Fibroblast of the conjunctiva (primary cell): ENCODE measurements at regions not wholly inside any gene's neighbourhood (a gene's known extent, or its start where the extent isn't known, plus 50 kb on each side); places are given as distances from the start of the nearest gene placed in this dataset.

Source experiments
- DNase-seq: peaks from one replicate; pipeline ENCODE4 v3.0.0-alpha.2; 2010; ENCODE audit warnings: low read depth

GRCh38 chr16:9689597-9689996, 492.6 kb downstream of the GRIN2A start:
- no peak for DNase-seq

DNA sequence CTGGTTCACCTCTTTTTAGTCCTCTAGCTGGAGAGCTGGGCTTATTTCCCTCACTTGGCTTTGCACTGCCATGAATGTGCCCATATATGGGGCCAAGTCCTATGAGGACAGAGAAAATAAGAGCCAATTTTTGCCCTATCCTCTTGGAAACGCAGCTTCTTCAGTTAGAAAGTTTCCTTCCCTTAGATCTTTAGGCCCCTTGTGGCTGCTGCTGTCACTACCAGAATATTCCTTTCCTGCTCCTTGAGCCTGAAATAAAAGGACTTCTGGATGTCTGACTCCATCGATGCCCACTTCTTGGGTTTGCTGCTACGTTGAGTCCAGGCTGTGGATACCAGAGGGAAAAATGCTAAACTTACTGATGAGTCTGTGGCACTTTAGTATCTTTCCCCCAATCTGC, 487.1 kb downstream of the GRIN2A start:
- no peak for DNase-seq
